IPS-NIHi7 (cell line): ENCODE measurements at regions not wholly inside any gene's neighbourhood (a gene's known extent, or its start where the extent isn't known, plus 50 kb on each side); places are given as distances from the start of the nearest gene placed in this dataset.

Source experiments
- DNase-seq: peaks from one replicate; pipeline ENCODE4 v3.0.0; 2012; ENCODE audit warnings: mixed read lengths; ENCODE audit errors: extremely low spot score

GRCh38 chr4:111650146-111650545, 495.1 kb upstream of the FAM241A start:
- DNase-seq: no peak

DNA sequence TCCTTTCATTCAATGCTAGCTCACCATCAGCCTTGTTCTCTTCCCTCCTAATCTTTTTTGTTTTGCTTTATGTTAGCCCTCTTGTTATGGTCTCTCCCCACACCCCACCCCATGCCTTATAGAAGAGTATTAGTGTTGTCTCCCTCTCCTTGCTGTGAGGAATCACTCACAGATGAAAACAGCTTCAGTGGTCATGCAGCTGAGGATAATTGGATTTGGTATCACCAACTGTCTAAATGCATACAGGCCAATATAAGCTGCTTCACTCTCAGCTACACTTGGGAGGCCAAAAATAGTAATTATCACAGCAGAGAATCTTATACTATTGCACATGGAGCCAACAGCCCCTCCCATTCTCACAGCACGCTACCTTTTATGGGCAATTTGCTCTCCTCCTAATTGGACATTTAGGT, 494.6 kb upstream of the FAM241A start:
- no peak for DNase-seq

DNA sequence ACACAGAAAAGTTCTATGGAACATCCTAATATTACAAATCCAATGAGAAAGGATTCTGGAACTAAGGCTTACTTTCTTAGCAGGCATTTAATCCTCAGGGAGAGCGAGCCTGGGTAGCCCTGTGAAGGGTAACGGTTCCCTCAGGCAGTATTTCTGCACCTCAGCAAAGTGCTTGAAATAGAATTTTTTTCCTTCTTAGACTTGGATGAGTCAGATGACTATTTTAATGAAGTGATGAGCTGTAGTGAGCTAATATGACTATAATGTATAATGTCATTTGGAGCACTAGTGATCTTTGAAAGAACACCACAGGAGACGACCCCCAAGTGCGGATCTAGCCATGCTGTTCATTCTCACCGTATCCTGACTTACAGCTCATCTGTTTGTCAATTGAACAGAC, 493.0 kb upstream of the FAM241A start:
- no peak for DNase-seq

- DNase-seq: no peak
Observed at GRCh38 chr4:111652986-111653385, 492.3 kb upstream of the FAM241A start.

GRCh38 chr4:111662496-111662895, 482.8 kb upstream of the FAM241A start:
- no peak for DNase-seq

GRCh38 chr4:111664308-111664945, 480.8 kb upstream of the FAM241A start:
- DNase-seq: no peak

DNA sequence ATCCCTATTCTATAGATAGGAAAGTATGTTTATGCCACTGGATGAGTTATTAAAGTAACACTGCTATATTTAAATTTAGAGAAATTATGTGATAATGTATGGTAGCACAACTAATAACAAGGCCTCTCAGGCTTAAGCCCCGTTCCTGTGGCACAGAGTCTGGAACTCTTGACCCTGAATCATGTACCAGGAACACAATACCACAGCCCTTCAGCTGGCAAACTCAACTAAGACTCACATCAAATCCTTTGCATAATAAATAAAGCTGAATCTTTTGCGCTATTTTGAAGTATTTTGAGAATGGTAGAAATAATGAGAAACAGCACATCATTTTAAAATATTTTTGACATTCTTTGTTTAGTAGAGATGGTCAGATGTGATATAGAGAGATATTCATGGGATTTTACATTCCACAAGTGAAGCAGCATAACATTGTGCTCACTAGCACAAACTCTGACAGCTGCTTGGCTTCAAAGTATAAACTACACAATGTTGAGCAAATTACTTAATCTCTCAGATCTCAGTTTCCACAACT, 478.4 kb upstream of the FAM241A start:
- DNase-seq: no peak

DNA sequence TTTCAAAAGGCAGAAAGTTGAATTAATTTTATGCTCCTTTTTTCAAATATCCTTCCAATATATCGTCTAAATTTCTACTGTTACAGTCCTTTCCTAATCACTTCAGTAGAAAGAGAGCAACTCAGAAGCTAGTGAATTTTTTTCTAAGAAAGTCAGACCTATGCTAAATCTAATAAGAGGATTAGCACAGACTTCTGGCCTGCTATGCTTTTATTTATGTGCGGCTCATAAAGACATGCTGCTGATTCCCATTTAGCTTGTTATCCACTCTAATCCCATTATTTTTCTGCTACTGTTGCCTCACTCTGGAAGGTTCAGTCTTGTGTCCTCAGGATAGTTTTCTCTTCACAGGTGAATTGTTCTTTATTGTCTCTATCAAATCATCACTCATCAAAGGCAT, 473.5 kb upstream of the FAM241A start:
- no peak for DNase-seq

- no peak for DNase-seq
Observed at GRCh38 chr4:111675746-111676145, 469.5 kb upstream of the FAM241A start.

DNA sequence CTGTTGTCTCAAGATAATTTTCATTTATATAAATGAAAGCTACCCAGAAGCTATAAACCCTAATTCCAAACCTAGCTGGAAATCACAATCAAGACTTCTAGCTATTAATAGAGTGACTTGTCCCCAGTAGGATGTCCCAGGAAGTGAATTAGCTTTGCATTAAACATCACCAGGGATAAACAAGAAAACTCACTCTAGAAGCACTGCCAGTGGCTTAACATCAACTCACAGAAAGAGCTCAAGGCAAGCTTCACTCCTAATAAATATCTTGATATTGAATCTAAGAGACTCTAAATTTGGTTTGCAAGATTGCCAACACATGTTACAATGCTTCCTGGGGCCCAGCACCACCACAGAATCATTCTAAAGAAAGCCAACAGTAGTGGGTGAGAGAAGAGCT, 468.7 kb upstream of the FAM241A start:
- no peak for DNase-seq

DNA sequence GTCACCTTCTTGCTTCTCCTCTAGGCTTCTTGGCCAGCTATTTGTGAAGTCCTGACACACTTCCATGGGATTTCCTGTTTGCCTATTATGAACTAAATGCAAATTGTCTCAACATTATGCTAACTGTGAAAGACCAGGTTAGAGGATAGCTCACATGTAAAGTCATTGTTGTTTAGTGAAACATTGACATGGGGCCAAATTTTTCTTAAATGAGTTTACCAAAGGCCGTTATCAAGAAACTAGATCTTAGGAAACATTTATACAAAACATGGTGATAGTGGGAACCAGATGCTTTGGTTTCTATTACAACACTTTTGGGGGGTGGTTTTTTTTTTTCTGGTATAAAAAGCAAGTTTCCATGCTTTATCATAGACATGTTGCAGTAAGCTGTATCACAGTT, 466.8 kb upstream of the FAM241A start:
- DNase-seq: no peak

DNA sequence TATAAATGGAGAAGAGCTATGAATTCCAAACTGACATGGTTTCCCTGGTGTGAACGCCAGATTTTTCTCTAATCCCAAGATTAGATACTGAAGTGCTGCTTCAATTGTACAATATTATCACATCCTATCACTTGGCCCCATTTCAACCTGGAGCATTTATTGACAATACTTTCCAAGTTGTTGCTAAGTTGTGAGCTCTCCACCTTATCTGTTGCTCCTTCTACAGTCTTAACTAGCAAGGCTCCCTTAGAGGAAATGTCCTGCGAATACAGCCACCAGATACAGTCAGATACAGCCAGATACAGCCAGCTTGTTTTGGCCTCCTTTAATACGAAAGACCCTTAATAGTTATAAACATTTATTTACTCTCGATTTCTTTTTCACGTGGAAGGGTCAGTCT, 466.3 kb upstream of the FAM241A start:
- DNase-seq: peak; percentile 12

DNA sequence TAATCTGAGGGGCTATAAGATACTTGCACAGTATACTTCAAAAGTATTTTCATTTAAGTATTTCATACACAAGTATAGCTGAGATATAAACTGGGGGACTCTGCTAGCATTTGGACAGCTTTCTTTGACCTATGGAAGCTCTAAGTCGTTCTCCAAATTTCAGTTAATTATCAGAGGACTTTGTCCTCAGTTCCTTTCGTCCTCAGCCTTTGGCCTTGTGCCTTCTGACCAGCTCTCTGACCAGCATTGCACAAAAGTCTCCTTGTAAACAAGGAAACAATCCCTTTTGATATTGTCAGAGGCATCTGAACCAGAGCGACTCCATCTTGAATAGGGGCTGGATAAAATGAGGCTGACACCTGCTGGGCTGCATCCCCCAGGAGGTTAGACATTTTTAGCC, 464.0 kb upstream of the FAM241A start:
- DNase-seq: no peak

GRCh38 chr4:111681751-111682150, 463.5 kb upstream of the FAM241A start:
- DNase-seq: no peak

DNA sequence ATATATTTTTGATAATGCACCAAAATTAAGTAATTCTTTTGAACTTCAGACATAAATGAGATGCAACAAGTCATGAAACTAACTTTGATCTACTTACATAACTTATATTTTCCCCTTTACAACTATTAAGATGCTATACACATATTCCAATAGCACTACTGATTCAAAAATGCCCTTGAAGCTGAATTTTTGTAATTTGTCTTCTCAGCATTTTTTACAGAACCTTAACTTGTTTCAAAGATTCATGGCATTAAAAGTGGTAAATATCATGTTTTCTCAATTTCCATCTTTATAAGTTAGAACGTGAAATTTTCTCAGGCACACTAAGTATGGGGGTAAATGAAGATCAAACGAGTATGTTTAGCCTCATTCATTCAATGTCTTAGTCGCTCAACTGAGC, 460.0 kb upstream of the FAM241A start:
- DNase-seq: no peak

DNA sequence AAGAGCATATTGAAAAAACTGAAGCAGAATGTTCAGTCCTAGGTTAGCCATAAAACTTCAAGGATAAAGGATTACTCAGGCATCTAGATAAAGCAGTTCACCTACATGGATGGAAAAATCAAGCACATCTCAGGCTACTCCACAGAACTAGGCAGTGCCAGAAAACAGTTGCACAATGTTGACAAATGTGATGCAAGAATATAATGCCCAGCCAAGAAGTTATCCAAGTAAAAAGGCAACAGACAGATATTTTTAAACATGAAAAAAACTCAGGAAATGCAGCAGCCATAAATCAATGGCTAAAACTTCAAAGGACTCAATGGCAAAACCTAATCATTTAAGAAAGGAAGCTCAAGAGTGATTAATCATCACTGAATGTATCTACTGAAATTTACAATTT, 456.0 kb upstream of the FAM241A start:
- no peak for DNase-seq

DNA sequence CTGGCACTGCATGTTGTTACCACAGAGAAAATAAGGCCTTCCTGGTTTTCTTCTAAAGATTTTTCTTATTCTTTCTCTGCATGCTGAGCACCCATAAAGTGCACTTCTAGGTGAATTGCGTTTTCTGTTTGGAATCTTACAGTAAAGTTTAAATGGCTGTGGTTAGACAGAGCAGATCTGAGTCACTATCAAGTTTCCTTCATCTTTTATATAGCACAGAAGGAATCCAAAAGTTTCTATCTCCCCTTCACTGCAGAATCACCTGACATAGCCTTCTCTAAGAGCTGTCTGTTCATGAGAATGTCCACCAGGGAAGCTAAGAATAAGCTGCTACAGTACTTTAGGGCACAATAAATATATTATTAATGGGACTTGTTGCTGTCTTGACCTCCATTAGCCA, 455.5 kb upstream of the FAM241A start:
- no peak for DNase-seq

- DNase-seq: no peak
Observed at GRCh38 chr4:111693758-111694157, 451.5 kb upstream of the FAM241A start.

DNA sequence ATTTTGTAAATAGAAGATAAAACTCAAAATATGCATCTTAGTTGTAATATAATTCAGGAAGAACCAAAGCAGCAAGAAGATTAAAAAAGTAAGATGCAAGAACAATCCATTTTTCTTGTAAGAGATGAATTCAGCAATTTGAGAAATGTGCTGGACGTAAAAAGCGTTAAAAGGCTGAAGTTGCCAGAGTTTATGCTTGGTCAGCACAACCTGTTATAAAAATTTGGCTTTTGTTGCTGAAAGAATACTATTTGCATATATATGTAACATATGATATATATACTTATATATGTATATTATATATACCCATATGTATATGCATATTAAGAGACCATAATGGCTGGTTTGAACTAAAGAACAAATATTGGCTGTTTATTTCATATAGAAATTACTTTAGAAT, 449.6 kb upstream of the FAM241A start:
- no peak for DNase-seq

DNA sequence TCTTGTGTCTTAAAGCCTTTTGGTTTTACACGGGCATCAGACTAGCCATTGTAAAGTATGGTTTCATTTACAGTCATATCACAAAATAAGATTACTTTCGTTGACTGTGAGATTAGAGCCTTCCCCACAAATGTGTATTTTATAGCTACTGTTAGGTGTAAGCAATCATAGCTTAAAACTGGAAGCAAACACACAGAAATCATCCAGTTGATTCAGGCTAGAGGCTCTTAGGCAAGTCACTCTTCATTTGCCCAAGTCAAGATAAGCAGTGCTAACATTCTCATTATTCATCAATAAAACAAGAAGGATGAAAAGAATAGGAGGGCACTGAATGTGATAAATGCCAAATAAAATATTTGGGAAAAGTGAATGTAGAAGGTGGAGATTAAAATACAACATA, 448.7 kb upstream of the FAM241A start:
- DNase-seq: no peak

GRCh38 chr4:111697176-111697942, 447.9 kb upstream of the FAM241A start:
- DNase-seq: no peak

GRCh38 chr4:111698361-111698760, 446.9 kb upstream of the FAM241A start:
- no peak for DNase-seq

DNA sequence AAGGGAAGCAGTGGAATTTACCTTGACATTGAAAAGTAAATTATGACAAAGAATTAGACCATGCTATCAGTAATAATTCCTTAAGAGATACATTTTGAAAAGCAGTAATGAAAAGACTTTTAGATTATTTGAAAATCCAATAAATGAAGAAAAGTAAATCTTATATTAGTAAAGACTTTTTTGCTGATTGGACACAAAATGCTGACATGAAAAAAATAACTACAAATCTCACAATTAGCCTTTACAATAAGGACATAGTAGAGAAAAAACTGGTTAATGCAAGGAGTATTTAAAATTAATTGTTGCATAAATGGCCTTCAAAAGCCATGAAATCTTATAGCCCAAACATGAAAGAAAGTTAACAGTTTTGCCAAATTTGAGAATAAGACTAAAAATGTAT, 446.1 kb upstream of the FAM241A start:
- no peak for DNase-seq
